IMR-90 (cell line): ENCODE measurements at regions not wholly inside any gene's neighbourhood (a gene's known extent, or its start where the extent isn't known, plus 50 kb on each side); places are given as distances from the start of the nearest gene placed in this dataset.

Source experiments
- BHLHE40 ChIP-seq: fragments of 150-350 bp; IDR thresholded peaks from 2 replicates; pipeline ENCODE4 v1.6.1; 2016; ENCODE audit warnings: mild to moderate bottlenecking, low read depth, low read length
- POLR2A ChIP-seq: IDR thresholded peaks from 2 replicates; pipeline ENCODE4 v1.6.1; 2012; ENCODE audit warnings: mild to moderate bottlenecking, low read depth, low read length
- RAD21 ChIP-seq: IDR thresholded peaks from 2 replicates; pipeline ENCODE4 v1.6.1; 2012; ENCODE audit warnings: low read length, improper control_type of control experiment
- RCOR1 ChIP-seq: IDR thresholded peaks from 2 replicates; pipeline ENCODE4 v1.6.1; 2012; ENCODE audit warnings: mild to moderate bottlenecking, low read length, improper control_type of control experiment; ENCODE audit not compliant: insufficient replicate concordance
- TF ChIP-seq, protein P1 (sequence below): conservative IDR thresholded peaks from 2 replicates; pipeline ENCODE4 v1.5.1; 2012; ENCODE audit warnings: mild to moderate bottlenecking, low read depth, low read length, improper control_type of control experiment

- TF ChIP-seq, protein P1, sequence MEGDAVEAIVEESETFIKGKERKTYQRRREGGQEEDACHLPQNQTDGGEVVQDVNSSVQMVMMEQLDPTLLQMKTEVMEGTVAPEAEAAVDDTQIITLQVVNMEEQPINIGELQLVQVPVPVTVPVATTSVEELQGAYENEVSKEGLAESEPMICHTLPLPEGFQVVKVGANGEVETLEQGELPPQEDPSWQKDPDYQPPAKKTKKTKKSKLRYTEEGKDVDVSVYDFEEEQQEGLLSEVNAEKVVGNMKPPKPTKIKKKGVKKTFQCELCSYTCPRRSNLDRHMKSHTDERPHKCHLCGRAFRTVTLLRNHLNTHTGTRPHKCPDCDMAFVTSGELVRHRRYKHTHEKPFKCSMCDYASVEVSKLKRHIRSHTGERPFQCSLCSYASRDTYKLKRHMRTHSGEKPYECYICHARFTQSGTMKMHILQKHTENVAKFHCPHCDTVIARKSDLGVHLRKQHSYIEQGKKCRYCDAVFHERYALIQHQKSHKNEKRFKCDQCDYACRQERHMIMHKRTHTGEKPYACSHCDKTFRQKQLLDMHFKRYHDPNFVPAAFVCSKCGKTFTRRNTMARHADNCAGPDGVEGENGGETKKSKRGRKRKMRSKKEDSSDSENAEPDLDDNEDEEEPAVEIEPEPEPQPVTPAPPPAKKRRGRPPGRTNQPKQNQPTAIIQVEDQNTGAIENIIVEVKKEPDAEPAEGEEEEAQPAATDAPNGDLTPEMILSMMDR, result no peak
- no peak for TF ChIP-seq BHLHE40
- no peak for TF ChIP-seq POLR2A
- TF ChIP-seq RCOR1, result no peak
- no peak for TF ChIP-seq RAD21
These were observed 158.1 kb downstream of the ARRDC3 start for GRCh38 chr5:91224969-91225368.
